NCI-H510A (cell line): ENCODE measurements at regions not wholly inside any gene's neighbourhood (a gene's known extent, or its start where the extent isn't known, plus 50 kb on each side); places are given as distances from the start of the nearest gene placed in this dataset.
"Not testable (repeated sequence)": the region's sequence is repeated elsewhere in the genome, so short reads cannot be mapped to it uniquely, and the experiment has no call there.

ENCODE experiments used
- DNase-seq: peaks from one replicate; lab custom pipeline; 2025; lab: John Stamatoyannopoulos, UW

- no peak for DNase-seq
Measured at GRCh38 chr5:88092358-88092757, 176.3 kb downstream of the TMEM161B start.

DNA sequence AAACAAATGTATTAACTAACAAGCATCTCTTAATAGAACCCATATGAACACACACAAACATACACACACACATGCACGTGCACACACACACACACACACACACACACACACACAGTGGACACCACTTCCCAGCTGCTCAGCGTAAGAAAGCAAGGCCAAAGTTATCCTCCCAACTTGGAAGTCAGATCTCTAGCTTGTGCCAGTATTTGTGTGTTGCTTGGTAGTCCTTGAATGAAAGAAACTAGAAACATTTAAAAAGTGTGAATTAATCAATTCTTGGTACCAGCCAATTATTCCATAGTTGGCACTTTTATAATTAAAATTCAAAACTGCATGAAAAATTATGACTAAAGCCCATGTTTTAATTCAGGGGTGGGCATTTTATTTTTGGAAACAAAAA lies 178.1 kb downstream of the TMEM161B start:
- DNase-seq = no peak

GRCh38 chr5:88089719-88090390 lies 178.8 kb downstream of the TMEM161B start:
- DNase-seq = no peak

- no peak for DNase-seq
Measured at GRCh38 chr5:88085462-88085861, 183.2 kb downstream of the TMEM161B start.

- peak; percentile 2 for DNase-seq
Measured at GRCh38 chr5:88081877-88082276, 186.8 kb downstream of the TMEM161B start.

DNA sequence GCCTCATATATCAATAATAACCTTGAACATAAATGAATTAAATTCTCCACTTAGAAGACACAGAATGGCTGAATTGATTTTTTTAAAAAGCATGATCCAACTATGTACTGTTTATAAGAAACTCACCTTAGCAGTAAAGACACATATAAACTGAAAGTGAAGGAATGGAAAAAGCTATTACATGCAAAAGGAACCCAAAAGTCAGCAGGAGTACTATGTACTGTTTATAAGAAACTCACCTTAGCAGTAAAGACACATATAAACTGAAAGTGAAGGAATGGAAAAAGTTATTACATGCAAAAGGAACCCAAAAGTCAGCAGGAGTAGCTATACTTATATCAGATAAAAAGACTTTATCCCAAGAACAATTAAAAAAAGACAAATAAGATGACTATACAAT lies 204.8 kb downstream of the TMEM161B start:
- DNase-seq = no peak

DNA sequence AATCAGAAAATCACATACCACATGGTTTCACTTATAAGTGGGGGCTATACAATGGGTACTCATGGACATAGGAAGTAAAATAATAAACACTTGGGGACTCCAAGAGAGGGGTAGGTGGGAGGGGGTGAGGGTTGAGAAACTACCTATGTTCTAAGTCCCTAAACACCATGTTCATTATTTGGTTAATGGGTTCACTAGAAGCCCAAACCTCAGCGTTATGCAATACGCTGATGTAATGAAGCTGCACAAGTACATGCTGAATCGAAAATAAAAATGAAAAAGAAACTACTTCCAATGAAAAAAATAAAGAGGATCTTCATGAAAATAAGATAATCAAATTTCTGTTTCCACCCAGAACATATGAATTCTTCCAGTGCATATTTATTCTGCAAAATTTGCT lies 208.5 kb downstream of the TMEM161B start:
- no peak for DNase-seq

GRCh38 chr5:88058625-88059024 lies 210.0 kb downstream of the TMEM161B start:
- DNase-seq = no peak

DNA sequence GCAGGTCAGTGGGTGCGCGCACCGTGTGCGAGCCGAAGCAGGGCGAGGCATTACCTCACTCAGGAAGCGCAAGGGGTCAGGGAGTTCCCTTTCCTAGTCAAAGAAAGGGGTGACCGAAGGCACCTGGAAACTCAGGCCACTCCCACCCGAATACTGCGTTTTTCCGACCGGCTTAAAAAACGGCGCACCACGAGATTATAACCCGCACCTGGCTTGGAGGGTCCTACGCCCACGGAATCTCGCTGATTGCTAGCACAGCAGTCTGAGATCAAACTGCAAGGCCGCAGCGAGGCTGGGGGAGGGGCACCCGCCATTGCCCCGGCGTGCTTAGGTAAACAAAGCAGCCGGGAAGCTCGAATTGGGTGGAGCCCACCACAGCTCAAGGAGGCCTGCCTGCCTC lies 216.2 kb downstream of the TMEM161B start:
- DNase-seq = not testable (repeated sequence)

DNA sequence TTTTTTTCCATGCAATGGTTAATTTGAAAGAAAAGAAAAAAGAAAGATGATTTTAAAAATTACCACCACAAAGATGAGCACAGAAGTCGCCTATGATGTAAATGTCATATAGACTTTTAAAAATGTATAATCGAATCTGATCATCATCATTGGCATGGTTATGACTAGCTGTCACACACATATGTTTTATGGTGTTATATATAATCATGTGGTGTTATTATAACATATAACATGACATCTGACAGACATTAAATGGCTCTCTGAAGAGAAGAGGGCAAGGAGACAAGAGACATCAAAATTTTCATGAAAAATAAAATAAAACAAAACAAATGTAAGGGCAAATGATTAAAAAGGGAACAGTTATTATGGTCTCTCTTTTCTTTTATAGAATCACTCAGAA lies 217.5 kb downstream of the TMEM161B start:
- no peak for DNase-seq

DNA sequence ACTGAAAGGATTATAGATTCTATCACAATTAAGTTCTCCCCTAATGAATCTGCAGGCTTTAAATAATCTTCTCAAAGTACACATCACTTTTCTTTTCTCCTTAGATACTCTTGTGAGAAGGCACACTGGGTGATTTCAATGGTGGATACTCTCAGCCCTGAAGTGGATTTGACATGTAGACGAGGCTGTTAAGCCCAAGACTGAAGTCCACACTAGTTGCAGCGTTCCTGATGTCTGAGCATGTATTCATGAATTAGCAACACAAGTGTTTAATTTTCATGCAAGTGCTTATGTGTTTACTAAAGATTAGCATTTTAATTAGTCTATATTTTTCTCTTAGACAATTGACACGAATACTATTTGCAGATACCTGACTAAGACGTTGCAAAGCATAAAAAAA lies 218.9 kb downstream of the TMEM161B start:
- no peak for DNase-seq

DNA sequence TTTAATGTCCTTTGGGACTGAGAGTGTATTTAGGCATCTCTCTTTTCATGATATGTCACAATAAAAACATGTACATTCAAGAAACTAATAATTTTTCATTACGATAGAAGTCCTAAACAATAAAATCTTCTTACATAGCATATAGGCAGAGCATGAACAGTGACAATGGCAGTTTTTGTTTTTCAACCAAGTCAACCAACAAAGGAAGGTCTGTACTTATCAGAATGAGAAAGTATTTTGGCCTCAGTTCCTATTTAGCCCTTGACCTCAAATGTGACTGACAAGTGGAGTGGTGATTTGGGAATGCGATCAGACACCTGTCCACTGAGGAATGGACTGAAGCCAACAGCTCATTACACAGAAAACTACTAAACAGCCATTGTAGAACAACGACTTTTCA lies 219.5 kb downstream of the TMEM161B start:
- DNase-seq = no peak

GRCh38 chr5:88045931-88046461 lies 222.6 kb downstream of the TMEM161B start:
- DNase-seq = no peak

GRCh38 chr5:88045165-88045564 lies 223.5 kb downstream of the TMEM161B start:
- no peak for DNase-seq

DNA sequence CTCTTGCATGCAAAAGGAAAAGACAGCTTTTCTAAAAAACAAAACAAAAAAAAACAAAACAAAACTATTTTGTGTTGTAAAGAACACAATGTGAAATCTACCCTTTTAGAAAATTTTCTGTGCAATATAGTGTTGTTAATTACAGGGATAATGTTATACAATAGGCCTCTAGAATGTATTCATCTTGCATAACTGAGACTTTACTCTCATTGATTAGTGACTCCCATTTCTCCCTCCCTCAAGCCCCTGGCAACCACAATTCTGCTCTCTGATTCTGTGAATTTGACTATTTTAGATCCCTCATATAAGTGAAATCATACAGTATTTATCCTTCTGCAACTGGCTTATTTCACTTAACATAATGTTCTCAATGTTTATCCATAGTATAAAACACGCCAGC lies 234.1 kb downstream of the TMEM161B start:
- no peak for DNase-seq

DNA sequence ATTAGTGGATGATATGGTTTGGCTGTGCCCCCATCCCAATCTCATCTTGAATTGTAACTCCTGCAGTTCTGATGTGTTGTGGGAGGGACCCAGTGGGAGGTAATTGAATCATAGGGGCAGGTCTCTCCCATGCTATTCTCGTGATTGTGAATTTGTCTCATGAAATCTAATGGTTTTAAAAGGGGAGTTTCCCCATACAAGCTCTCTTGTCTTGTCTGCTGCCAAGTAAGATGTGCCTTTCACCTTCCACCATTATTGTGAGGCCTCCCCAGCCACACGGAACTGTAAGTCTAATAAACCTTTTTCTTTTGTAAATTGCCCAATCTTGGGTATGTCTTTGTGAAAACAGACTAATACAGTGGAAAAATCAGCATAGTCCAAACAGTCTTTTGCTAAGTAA lies 235.5 kb downstream of the TMEM161B start:
- DNase-seq = no peak

DNA sequence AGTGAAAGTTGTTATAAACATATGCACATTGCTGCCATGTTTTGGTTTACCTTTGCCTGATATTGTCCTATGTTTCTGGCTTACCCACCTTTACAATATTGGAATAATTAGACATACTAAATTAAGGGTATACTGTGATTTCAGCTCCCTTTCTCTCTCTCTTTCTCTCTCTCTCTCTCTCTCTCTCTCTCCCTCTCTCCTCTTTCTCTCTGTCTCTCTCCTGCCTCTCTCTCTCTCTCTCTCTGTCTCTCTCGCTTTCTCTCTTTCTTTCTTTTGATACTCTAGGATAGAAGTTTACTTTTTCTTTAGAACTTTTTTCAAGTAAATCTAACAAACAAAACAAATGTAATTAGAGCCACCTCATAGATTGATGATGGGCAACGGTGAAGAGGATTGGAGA lies 239.6 kb downstream of the TMEM161B start:
- no peak for DNase-seq

DNA sequence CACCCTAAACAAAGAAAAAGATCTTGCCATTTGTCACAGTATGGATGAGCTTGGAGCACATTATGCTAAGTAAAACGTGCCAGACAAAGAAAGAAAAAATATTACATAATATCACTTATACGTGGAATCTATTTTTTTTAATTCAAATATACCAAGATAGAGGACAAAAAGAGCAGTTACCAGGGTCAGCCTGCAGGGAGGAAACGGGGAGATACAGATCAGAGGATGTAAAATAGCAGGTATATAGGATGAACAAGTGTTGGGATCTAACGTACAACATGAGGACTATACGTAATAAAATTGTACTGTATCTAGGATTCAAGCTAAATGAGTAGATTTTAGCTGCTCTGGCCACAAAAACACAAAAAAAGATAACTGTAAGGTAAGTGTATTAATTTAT lies 247.5 kb downstream of the TMEM161B start:
- DNase-seq = no peak

GRCh38 chr5:88014984-88015383 lies 253.7 kb downstream of the TMEM161B start:
- DNase-seq = not testable (repeated sequence)

GRCh38 chr5:88000877-88001276 lies 267.8 kb downstream of the TMEM161B start:
- no peak for DNase-seq

DNA sequence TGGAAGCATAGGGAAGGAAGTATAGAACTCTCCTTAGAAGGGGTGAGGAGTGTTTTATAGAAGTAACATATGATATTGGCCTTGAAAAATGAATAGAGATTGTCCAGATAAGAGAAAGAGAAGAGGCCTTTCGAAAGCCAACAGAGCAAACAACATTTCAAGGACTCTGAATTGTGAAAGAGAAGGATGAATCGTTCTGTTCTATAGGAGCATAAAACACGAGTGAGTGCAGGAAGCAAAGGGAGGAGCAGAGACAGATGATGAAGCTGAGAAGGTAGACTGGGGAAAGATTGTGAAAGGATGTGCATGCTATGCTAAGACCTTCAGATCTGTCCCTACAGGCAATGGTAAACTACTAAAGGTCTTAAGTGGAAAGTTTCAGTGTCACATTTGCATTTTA lies 271.0 kb downstream of the TMEM161B start:
- DNase-seq = no peak

- DNase-seq = no peak
Measured at GRCh38 chr5:87966213-87966612, 302.4 kb downstream of the TMEM161B start.

GRCh38 chr5:87954121-87954520 lies 314.5 kb downstream of the TMEM161B start:
- no peak for DNase-seq

DNA sequence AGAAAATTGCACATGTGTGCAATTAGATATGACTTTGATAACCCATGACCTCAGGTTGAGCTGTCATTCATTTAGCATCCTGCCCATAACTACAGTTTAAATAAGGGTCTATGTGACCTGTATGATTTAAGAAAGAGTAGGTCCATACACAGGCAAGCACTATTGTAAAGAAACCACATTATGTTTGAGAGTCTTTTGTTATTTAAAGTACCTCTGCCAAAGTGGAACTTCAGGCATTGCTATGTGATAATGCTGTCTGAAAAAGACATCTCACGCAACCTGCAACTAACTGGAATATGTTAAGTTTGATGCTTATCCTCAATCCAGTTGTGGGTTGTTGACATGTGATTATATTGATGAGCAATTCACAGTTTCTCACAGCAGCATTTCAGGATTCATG lies 317.0 kb downstream of the TMEM161B start:
- DNase-seq = no peak
